AG04449 (cell line): ENCODE measurements at regions not wholly inside any gene's neighbourhood (a gene's known extent, or its start where the extent isn't known, plus 50 kb on each side); places are given as distances from the start of the nearest gene placed in this dataset.

Source experiments
- CTCF ChIA-PET: fragments of 350-600 bp; formaldehyde crosslinking; extraction: SDS; loops from one replicate; lab custom pipeline; 2021; ENCODE audit warnings: antibody characterized with exemption; lab: Yijun Ruan, JAX
- POLR2A ChIA-PET: fragments of 400-600, 350-600 bp; formaldehyde crosslinking; extraction: SDS; loops from one replicate; lab custom pipeline; 2020; ENCODE audit warnings: antibody characterized with exemption, inconsistent platforms; lab: Yijun Ruan, JAX
- DNase-seq: peaks from one replicate; pipeline ENCODE4 v3.0.0-alpha.2; 2010; ENCODE audit warnings: low read depth, low spot score
- H3K4me3 ChIP-seq: 2 replicates; pipeline ENCODE4 v1.5.1; 2011; ENCODE audit warnings: low read depth, mild to moderate bottlenecking, control low read depth, low read length
- CTCF ChIP-seq: IDR thresholded peaks from one replicate; pipeline ENCODE4 v1.5.1; 2011; ENCODE audit warnings: mild to moderate bottlenecking, moderate library complexity, low read length, control low read depth, inconsistent platforms; ENCODE audit not compliant: insufficient read depth; ENCODE audit errors: missing control alignments

GRCh38 chr14:55975281-55975910 is 142.8 kb upstream of the PELI2 start:
- POLR2A ChIA-PET: no interaction called here
- no peak for TF ChIP-seq CTCF
- CTCF ChIA-PET: no interaction called here
- H3K4me3 ChIP-seq: no peak overlapping the region
- DNase-seq: no peak

- CTCF ChIA-PET: no interaction called here
- H3K4me3 ChIP-seq: no peak overlapping the region
- TF ChIP-seq CTCF: no peak
- POLR2A ChIA-PET: no interaction called here
- no peak for DNase-seq
These were observed 142.0 kb upstream of the PELI2 start for GRCh38 chr14:55976219-55976618.

GRCh38 chr14:55976655-55977054 is 141.6 kb upstream of the PELI2 start:
- ChIA-PET POLR2A (no interaction called here), CTCF (no interaction called here)
- no peak overlapping the region for H3K4me3 ChIP-seq
- TF ChIP-seq CTCF: no peak
- no peak for DNase-seq

DNA sequence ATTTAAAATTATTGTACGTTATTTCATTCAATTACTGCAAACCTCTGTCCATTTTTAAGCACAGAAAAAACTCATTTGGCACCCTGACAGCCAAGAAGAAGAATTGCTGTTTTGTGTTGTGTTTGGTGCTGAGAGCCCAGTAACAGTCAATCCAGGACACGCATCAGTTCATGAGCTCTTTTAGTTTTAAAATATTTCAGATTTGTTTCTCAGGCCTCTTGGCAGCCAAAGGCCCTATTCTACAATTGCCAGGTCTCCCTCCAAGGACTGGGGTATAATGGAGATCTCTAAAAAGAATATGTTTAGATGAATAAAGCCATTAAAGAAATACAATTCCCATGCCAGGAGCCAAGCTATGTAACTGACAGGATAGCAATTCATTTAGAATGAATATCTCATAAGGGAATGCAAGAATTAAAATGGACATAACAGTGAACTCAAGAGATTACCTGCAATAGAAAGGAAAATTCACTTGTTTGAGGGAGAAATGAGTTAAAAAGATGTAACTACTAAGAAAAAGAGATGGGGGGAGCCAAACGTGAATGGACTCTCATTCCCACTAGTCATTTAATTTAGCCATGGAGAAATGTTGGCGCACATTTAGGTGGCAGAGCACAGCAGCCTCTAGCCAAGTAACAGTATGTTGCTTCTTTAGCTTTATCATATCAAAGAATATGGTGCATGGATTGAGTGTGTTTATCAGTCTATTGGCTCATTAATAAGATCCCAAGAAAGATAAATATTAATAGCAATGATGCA is 140.6 kb upstream of the PELI2 start:
- H3K4me3 ChIP-seq: no peak overlapping the region
- CTCF ChIA-PET: no interaction called here
- POLR2A ChIA-PET: no interaction called here
- no peak for DNase-seq
- no peak for TF ChIP-seq CTCF

- CTCF ChIA-PET: no interaction called here
- POLR2A ChIA-PET: no interaction called here
- no peak for DNase-seq
- no peak overlapping the region for H3K4me3 ChIP-seq
- no peak for TF ChIP-seq CTCF
These were observed 139.1 kb upstream of the PELI2 start for GRCh38 chr14:55979096-55979495.

- no peak overlapping the region for H3K4me3 ChIP-seq
- no peak for DNase-seq
- ChIA-PET POLR2A (no interaction called here), CTCF (no interaction called here)
- TF ChIP-seq CTCF: no peak
These were observed 138.4 kb upstream of the PELI2 start for GRCh38 chr14:55979781-55980180.
